Nephron progenitor cell (in vitro differentiated cells): ENCODE measurements at regions not wholly inside any gene's neighbourhood (a gene's known extent, or its start where the extent isn't known, plus 50 kb on each side); places are given as distances from the start of the nearest gene placed in this dataset.

Source experiments
- DNase-seq: peaks from one replicate; pipeline ENCODE4 v3.0.0; 2021
- H3K27ac Mint-ChIP-seq: 2 replicates; pipeline ENCODE4 v1.8.0; 2021; ENCODE audit warnings: mild to moderate bottlenecking, moderate library complexity, mixed read lengths
- H3K27me3 Mint-ChIP-seq: 2 replicates; pipeline ENCODE4 v1.8.0; 2021; ENCODE audit warnings: mild to moderate bottlenecking, low read depth, mixed read lengths; ENCODE audit not compliant: poor library complexity
- H3K36me3 Mint-ChIP-seq: 2 replicates; pipeline ENCODE4 v1.8.0; 2021; ENCODE audit warnings: low read depth, mixed read lengths
- H3K4me1 Mint-ChIP-seq: 2 replicates; pipeline ENCODE4 v1.8.0; 2021; ENCODE audit warnings: mixed read lengths
- H3K4me3 Mint-ChIP-seq: 2 replicates; pipeline ENCODE4 v1.8.0; 2021; ENCODE audit warnings: mild to moderate bottlenecking, moderate library complexity, mixed read lengths
- H3K9me3 Mint-ChIP-seq: 2 replicates; pipeline ENCODE4 v1.8.0; 2021; ENCODE audit warnings: mild to moderate bottlenecking, moderate library complexity, mixed read lengths
- CTCF ChIP-seq: fragments of 200-600 bp; sonication (generic); IDR thresholded peaks from 2 replicates; pipeline ENCODE4 v1.5.0; 2021; ENCODE audit warnings: antibody characterized with exemption

- Mint-ChIP-seq H3K27ac (no peak overlapping the region), H3K4me1 (no peaks in the 10 kb centered on the region), H3K4me3 (no peak overlapping the region), H3K27me3 (no peaks in the 10 kb centered on the region), H3K9me3 (no peaks in the 10 kb centered on the region), H3K36me3 (no peaks in the 10 kb centered on the region)
- DNase-seq: no peak
- no peak for TF ChIP-seq CTCF
These were observed 344.7 kb upstream of the NETO1 start for GRCh38 chr18:73212442-73212841.

DNA sequence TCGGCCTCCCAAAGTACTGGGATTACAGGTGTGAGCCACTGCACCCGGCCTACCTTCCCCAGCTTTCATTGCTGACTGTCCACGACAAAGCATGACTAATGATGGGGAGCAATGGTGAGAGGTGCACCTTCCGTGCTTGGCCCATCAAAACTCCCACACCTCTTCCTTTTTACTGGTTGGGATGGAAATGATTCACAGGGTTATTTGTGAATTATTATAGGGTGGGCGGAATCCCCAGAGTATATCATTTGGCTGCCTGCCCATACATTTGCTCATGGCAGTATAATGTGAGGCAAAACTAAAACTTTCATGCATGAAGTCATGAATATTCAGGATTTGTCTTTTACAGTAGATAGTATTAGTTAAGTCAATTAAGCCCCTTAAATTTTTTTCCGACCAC is 334.2 kb upstream of the NETO1 start:
- TF ChIP-seq CTCF: no peak
- Mint-ChIP-seq H3K27me3 (no peaks in the 10 kb centered on the region), H3K4me3 (no peak overlapping the region), H3K36me3 (no peaks in the 10 kb centered on the region), H3K27ac (no peak overlapping the region), H3K9me3 (no peaks in the 10 kb centered on the region), H3K4me1 (no peaks in the 10 kb centered on the region)
- no peak for DNase-seq

DNA sequence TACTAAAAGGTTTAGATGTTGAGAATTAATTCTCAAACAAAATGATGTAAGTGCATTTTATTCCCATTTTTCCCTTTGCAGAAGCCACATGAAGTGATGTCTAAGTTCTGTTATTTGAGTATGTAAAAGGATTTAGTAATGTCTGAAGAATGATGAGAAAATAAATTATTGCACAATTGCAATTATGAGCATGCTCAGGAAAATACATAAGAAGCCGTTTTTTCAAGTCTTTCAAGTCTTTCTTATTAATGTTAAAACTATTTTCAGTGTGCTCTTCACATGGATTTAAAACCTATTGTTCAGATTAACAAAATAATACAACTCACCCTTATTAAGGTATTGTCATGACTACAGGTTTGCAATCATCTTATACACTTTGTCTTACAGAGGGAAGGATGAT is 331.4 kb upstream of the NETO1 start:
- TF ChIP-seq CTCF: no peak
- Mint-ChIP-seq H3K36me3 (no peaks in the 10 kb centered on the region), H3K27ac (no peak overlapping the region)

GRCh38 chr18:73189718-73190117 is 321.9 kb upstream of the NETO1 start:
- Mint-ChIP-seq H3K27me3 (peaks cover 2% of the 10 kb centered on the region), H3K9me3 (no peaks in the 10 kb centered on the region), H3K27ac (no peak overlapping the region), H3K36me3 (no peaks in the 10 kb centered on the region), H3K4me3 (no peak overlapping the region), H3K4me1 (no peaks in the 10 kb centered on the region)
- TF ChIP-seq CTCF: no peak
- no peak for DNase-seq

More for the DNA sequence above, 331.4 kb upstream of the NETO1 start:
- H3K9me3 Mint-ChIP-seq: no peaks in the 10 kb centered on the region
- no peak for DNase-seq
- H3K27me3 Mint-ChIP-seq: no peaks in the 10 kb centered on the region
- H3K4me1 Mint-ChIP-seq: no peaks in the 10 kb centered on the region
- H3K4me3 Mint-ChIP-seq: no peak overlapping the region

DNA sequence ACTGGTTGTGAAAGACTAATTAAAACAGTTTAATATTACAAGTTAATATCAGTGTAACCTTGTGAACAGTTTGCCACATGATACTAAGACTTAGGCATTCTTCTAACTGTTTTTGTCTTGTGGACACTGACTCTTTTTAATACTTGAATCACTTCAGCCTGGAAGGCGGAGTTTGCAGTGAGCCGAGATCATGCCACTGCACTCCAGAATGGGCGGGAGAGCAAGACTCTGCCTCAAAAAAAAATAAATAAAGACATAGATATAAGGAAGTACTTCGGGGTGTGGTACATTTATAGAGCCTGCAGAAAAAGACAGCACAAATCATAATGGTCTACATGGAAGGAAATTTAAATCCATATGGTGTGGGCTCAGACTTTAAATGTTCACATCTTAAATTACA is 300.4 kb upstream of the NETO1 start:
- TF ChIP-seq CTCF: no peak
- Mint-ChIP-seq H3K9me3 (peaks cover 4% of the 10 kb centered on the region), H3K4me1 (no peaks in the 10 kb centered on the region), H3K4me3 (no peak overlapping the region), H3K27me3 (peaks cover 9% of the 10 kb centered on the region), H3K36me3 (no peaks in the 10 kb centered on the region), H3K27ac (no peak overlapping the region)
- no peak for DNase-seq

DNA sequence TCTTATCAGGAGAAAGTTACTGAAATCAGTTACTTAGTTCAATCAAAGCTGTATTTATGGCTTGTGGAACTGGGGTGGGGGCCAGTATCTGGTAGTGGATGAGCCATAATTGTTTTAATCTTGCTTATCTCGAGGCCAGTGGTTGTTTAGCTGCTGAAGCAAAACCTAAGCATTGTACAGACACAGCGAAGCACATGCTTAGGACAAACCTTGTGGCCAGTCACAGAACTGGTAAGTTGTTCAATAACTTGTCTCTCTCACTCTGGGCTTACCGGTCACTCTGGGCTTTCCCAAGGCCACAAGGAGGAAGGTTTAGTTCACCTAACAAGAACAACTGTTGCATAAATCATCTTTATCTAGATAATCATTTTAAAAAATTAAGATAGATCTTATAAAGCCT is 296.6 kb upstream of the NETO1 start:
- H3K9me3 Mint-ChIP-seq: peaks cover 4% of the 10 kb centered on the region

More for the DNA sequence above, 296.6 kb upstream of the NETO1 start:
- Mint-ChIP-seq H3K4me1 (no peaks in the 10 kb centered on the region), H3K27me3 (peaks cover 3% of the 10 kb centered on the region), H3K27ac (no peak overlapping the region), H3K36me3 (no peaks in the 10 kb centered on the region), H3K4me3 (no peak overlapping the region)
- TF ChIP-seq CTCF: no peak
- DNase-seq: no peak
